CD4-positive, alpha-beta T cell (primary cell): ENCODE measurements at regions not wholly inside any gene's neighbourhood (a gene's known extent, or its start where the extent isn't known, plus 50 kb on each side); places are given as distances from the start of the nearest gene placed in this dataset.

Source experiments
- ATAC-seq: fragments of 200-7000 bp; cut with Tn5 transposase; one replicate; pipeline ENCODE4 v1.10.0; 2022; ENCODE audit warnings: mild to moderate bottlenecking; ENCODE audit not compliant: poor library complexity
- CTCF ChIA-PET: fragments of 350-600 bp; sonication (Branson Sonifier 250); formaldehyde crosslinking; loops from one replicate; lab custom pipeline; 2021; ENCODE audit warnings: antibody characterized with exemption, inconsistent platforms; lab: Charles Lee
- POLR2A ChIA-PET: fragments of 350-600 bp; sonication (Branson Sonifier 250); formaldehyde crosslinking; loops from one replicate; lab custom pipeline; 2021; ENCODE audit warnings: antibody characterized with exemption, inconsistent platforms; lab: Charles Lee
- DNase-seq, 14 experiments: peaks; one replicate each; pipeline ENCODE4 v3.0.0-alpha.2; 2013 to 2020; ENCODE audit warnings: mixed read lengths in 2 of 14
- H3K27ac ChIP-seq, 2 donors: one replicate each; pipeline versions ENCODE4 v1.5.1 to v1.7.0; 2013; ENCODE audit warnings: low read length in 2 of 2, low read depth in 1 of 2, mild to moderate bottlenecking in 1 of 2
- H3K27me3 ChIP-seq, 2 experiments: 1 replicate in 1 of 2; 2 replicates in 1 of 2; pipeline versions ENCODE4 v1.6.1 to v1.7.0; 2013; ENCODE audit warnings: low read length in 2 of 2, control low read depth in 1 of 2, mild to moderate bottlenecking in 1 of 2, moderate library complexity in 1 of 2; ENCODE audit not compliant: insufficient read depth in 2 of 2, control insufficient read depth in 1 of 2
- H3K36me3 ChIP-seq: one replicate; pipeline ENCODE4 v1.6.1; 2013; ENCODE audit warnings: low read length, control low read depth; ENCODE audit not compliant: insufficient read depth
- H3K4me1 ChIP-seq: one replicate; pipeline ENCODE4 v1.6.1; 2013; ENCODE audit warnings: low read length, control low read depth; ENCODE audit not compliant: insufficient read depth
- H3K4me3 ChIP-seq: one replicate; pipeline ENCODE4 v1.5.1; 2013; ENCODE audit warnings: mild to moderate bottlenecking, low read length, moderate library complexity
- H3K9me3 ChIP-seq, 2 experiments: 1 replicate in 1 of 2; 2 replicates in 1 of 2; pipeline versions ENCODE4 v1.6.1 to v1.7.0; 2013; ENCODE audit warnings: low read length in 2 of 2, mild to moderate bottlenecking in 2 of 2, control low read depth in 1 of 2, moderate library complexity in 1 of 2; ENCODE audit not compliant: control insufficient read depth in 1 of 2, insufficient read depth in 1 of 2
- H3K27ac Mint-ChIP-seq: one replicate; pipeline ENCODE4 v1.8.0; 2020; ENCODE audit warnings: mixed read lengths
- H3K27me3 Mint-ChIP-seq: one replicate; pipeline ENCODE4 v1.8.0; 2021; ENCODE audit warnings: mixed read lengths
- H3K36me3 Mint-ChIP-seq: one replicate; pipeline ENCODE4 v1.8.0; 2021; ENCODE audit warnings: low read depth, mixed read lengths
- H3K4me1 Mint-ChIP-seq: one replicate; pipeline ENCODE4 v1.8.0; 2021; ENCODE audit warnings: low read depth, mixed read lengths
- H3K4me3 Mint-ChIP-seq: one replicate; pipeline ENCODE4 v1.8.0; 2020; ENCODE audit warnings: mild to moderate bottlenecking, mixed read lengths
- H3K9me3 Mint-ChIP-seq: one replicate; pipeline ENCODE4 v1.8.0; 2020; ENCODE audit warnings: mixed read lengths
- CTCF ChIP-seq: fragments of 200-600 bp; IDR thresholded peaks from one replicate; pipeline ENCODE4 v1.8.0; 2022; ENCODE audit warnings: antibody characterized with exemption, mild to moderate bottlenecking
- intact Hi-C, 2 experiments: fragments of 100-400 bp; cut with DNase I in 1 of 2; cut with micrococcal nuclease in 1 of 2; formaldehyde crosslinking; loops; one replicate each; pipeline versions ENCODE4 v1.15.1 to v1.9.0; 2023 to 2025; cut with DNase I, micrococcal nuclease

DNA sequence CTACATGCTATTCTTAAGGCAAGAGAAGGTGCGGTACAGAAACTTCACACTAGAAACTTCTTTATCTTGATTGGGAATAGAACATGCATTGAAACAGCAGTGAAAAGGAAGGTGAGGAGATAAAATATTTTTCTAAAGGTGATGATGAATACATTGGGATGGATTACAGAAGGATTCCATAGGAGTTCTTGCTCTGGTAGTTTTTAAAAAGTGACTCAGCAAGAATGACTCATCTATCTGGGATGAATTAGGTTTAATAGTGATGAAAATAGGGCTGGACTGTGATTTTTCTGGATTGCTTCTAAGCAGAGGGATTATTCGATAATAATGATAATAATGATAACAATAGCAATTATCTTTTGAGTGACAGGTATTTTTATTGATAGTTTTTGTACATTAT lies 65.6 kb upstream of the HS3ST4 start:
- Histone ChIP-seq H3K27ac (no peak overlapping the region), H3K9me3 (peaks cover 3% of the 10 kb centered on the region in 2 experiments), H3K4me3 (no peak overlapping the region), H3K36me3 (no peaks in the 10 kb centered on the region), H3K4me1 (no peaks in the 10 kb centered on the region), H3K27me3 (peaks cover 0 to 3% of the 10 kb centered on the region in 2 experiments)
- H3K27me3 Mint-ChIP-seq: no peaks in the 10 kb centered on the region
- H3K4me3 Mint-ChIP-seq: no peak overlapping the region
- H3K27ac Mint-ChIP-seq: no peak overlapping the region
- ChIA-PET POLR2A (no interaction called here), CTCF (no interaction called here)
- intact Hi-C loops: no loop called here
- peaks cover 3% of the 10 kb centered on the region for H3K9me3 Mint-ChIP-seq
- ATAC-seq (no peak), DNase-seq (no peak)
- H3K4me1 Mint-ChIP-seq: no peaks in the 10 kb centered on the region
- no peak for TF ChIP-seq CTCF
- no peaks in the 10 kb centered on the region for H3K36me3 Mint-ChIP-seq

DNA sequence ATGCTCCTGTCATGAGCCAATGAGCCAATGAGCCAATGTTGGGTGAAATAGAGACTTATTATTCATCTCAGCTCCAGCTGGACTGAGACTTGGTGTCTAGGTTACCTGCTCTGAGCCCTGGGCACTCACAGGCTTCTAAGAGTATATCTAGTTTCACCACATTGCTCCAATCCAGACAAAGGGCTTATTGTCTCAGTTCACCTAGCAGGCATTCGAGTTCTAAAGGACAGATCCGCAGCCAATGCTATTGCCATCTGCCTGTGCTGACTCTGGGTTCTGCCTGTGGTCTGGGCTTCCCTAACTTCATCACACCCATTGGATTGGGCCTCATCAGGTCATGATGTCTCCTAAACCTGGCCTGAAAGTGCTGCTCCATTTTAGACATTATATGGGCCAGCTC lies 66.1 kb upstream of the HS3ST4 start:
- no peak for TF ChIP-seq CTCF
- no peaks in the 10 kb centered on the region for H3K36me3 ChIP-seq
- POLR2A ChIA-PET: no interaction called here
- Mint-ChIP-seq H3K36me3 (no peaks in the 10 kb centered on the region), H3K4me1 (no peaks in the 10 kb centered on the region), H3K4me3 (no peak overlapping the region), H3K9me3 (peaks cover 3% of the 10 kb centered on the region), H3K27me3 (no peaks in the 10 kb centered on the region), H3K27ac (no peak overlapping the region)
- CTCF ChIA-PET: no interaction called here
- no peak for ATAC-seq
- H3K9me3 ChIP-seq: peaks cover 3% of the 10 kb centered on the region in 2 experiments
- no peak overlapping the region for H3K27ac ChIP-seq
- intact Hi-C loops: no loop called here
- peaks cover 0 to 3% of the 10 kb centered on the region in 2 experiments for H3K27me3 ChIP-seq
- H3K4me3 ChIP-seq: no peak overlapping the region
- no peak for DNase-seq
- no peaks in the 10 kb centered on the region for H3K4me1 ChIP-seq

- DNase-seq (no peak), ATAC-seq (no peak)
- Mint-ChIP-seq H3K4me3 (no peak overlapping the region), H3K9me3 (no peaks in the 10 kb centered on the region), H3K27ac (no peak overlapping the region), H3K4me1 (no peaks in the 10 kb centered on the region), H3K27me3 (peaks cover 12% of the 10 kb centered on the region), H3K36me3 (no peaks in the 10 kb centered on the region)
- Histone ChIP-seq H3K27ac (no peak overlapping the region), H3K27me3 (no peaks in the 10 kb centered on the region), H3K4me1 (no peaks in the 10 kb centered on the region), H3K9me3 (no peaks in the 10 kb centered on the region), H3K4me3 (no peak overlapping the region), H3K36me3 (no peaks in the 10 kb centered on the region)
- POLR2A ChIA-PET: no interaction called here
- TF ChIP-seq CTCF: no peak
- CTCF ChIA-PET: no interaction called here
- intact Hi-C loops: no loop called here
Observed at GRCh38 chr16:25614716-25615265, 77.0 kb upstream of the HS3ST4 start.
